ENCODE measurements at regions not wholly inside any gene's neighbourhood (a gene's known extent, or its start where the extent isn't known, plus 50 kb on each side); places are given as distances from the start of the nearest gene placed in this dataset.

- TF ChIP-seq AR (CRISPR knock-in tag; IDR thresholded peaks at IDR 0.05) (no peak), TP53 (CRISPR knock-in tag; IDR thresholded peaks at IDR 0.05) (no peak), ATF1 (CRISPR knock-in tag; IDR thresholded peaks at IDR 0.05) (no peak)
- TF ChIP-seq, protein P1, sequence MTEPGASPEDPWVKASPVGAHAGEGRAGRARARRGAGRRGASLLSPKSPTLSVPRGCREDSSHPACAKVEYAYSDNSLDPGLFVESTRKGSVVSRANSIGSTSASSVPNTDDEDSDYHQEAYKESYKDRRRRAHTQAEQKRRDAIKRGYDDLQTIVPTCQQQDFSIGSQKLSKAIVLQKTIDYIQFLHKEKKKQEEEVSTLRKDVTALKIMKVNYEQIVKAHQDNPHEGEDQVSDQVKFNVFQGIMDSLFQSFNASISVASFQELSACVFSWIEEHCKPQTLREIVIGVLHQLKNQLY (CRISPR knock-in tag; IDR thresholded peaks at IDR 0.05), result no peak
These were observed 415.7 kb downstream of the EPM2A start (continued) for GRCh38 chr6:145319605-145320004.

DNA sequence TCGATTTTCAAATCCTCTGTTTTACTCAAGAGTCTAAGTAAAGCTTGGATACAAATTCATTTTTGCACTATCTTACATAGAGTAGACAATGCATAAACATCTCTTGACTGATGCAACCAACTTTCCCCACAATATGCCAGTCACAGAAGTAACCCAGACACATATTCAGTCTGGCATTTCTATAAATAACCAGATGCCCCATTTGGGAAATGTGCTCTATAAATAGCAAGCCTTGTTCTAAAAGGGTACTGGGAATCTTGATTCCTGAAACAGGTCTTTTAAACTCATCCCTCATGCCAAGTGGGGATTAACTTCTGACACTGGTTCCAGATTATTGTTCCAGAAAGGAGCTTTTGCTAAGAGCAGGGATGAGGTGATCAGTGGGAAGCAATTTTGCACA, 411.7 kb downstream of the EPM2A start:
- no peak for ATAC-seq
- POLR2A ChIA-PET, result no interaction called here

DNA sequence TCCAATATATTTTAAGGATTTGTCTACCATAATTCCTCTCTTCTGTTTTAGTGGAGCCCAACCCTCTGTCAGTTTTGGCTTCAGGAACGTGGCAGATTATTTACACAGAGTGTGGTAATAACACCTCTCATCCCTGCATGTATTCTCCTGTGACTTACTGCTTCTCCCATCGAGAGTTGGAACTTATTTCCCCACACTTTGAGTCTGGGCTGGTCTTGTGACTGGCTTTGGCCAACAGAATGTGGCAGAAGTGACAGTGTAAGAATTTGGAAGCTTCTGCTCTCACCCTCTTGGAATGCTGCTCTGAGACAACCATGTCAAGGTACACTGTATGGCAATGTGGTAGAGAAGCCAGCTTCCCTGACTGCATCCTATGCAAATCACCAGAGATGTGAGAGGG, 407.7 kb downstream of the EPM2A start:
- Mint-ChIP-seq H3K9me3 (no peaks in the 10 kb centered on the region), H3K27me3 (ENCODE audit: low read depth) (no peaks in the 10 kb centered on the region), H3K36me3 (no peaks in the 10 kb centered on the region), H3K27ac (no peak overlapping the region), H3K4me3 (no peak overlapping the region), H3K4me1 (peaks cover 7% of the 10 kb centered on the region)
- CTCF ChIA-PET, result no interaction called here
- DNase-seq (ENCODE audit: low spot score), result no peak
- TF ChIP-seq OVOL2 (CRISPR knock-in tag; IDR thresholded peaks at IDR 0.05; ENCODE audit: borderline replicate concordance) (no peak), CREM (CRISPR knock-in tag; IDR thresholded peaks at IDR 0.05) (no peak), ZMAT4 (CRISPR knock-in tag; IDR thresholded peaks at IDR 0.05) (no peak), NR2C2 (CRISPR knock-in tag; IDR thresholded peaks at IDR 0.05) (no peak), ZBTB21 (CRISPR knock-in tag; IDR thresholded peaks at IDR 0.05; ENCODE audit: borderline replicate concordance) (no peak), ZNF138 (CRISPR knock-in tag; conservative IDR thresholded peaks at IDR 0.05) (no peak), ZNF219 (CRISPR knock-in tag; IDR thresholded peaks at IDR 0.05; ENCODE audit: borderline replicate concordance) (no peak), NFATC4 (CRISPR knock-in tag; IDR thresholded peaks at IDR 0.05) (no peak), ZNF232 (CRISPR knock-in tag; IDR thresholded peaks at IDR 0.05) (no peak), TCF7 (CRISPR knock-in tag; IDR thresholded peaks at IDR 0.05; ENCODE audit: low read depth) (no peak), NFE2L1 (CRISPR knock-in tag; IDR thresholded peaks at IDR 0.05) (no peak), MXD4 (CRISPR knock-in tag; IDR thresholded peaks at IDR 0.05; ENCODE audit: borderline replicate concordance) (no peak)
- TF ChIP-seq, protein P2, sequence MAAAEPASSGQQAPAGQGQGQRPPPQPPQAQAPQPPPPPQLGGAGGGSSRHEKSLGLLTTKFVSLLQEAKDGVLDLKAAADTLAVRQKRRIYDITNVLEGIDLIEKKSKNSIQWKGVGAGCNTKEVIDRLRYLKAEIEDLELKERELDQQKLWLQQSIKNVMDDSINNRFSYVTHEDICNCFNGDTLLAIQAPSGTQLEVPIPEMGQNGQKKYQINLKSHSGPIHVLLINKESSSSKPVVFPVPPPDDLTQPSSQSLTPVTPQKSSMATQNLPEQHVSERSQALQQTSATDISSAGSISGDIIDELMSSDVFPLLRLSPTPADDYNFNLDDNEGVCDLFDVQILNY (CRISPR knock-in tag; IDR thresholded peaks at IDR 0.05), result no peak
- TF ChIP-seq, protein P3, sequence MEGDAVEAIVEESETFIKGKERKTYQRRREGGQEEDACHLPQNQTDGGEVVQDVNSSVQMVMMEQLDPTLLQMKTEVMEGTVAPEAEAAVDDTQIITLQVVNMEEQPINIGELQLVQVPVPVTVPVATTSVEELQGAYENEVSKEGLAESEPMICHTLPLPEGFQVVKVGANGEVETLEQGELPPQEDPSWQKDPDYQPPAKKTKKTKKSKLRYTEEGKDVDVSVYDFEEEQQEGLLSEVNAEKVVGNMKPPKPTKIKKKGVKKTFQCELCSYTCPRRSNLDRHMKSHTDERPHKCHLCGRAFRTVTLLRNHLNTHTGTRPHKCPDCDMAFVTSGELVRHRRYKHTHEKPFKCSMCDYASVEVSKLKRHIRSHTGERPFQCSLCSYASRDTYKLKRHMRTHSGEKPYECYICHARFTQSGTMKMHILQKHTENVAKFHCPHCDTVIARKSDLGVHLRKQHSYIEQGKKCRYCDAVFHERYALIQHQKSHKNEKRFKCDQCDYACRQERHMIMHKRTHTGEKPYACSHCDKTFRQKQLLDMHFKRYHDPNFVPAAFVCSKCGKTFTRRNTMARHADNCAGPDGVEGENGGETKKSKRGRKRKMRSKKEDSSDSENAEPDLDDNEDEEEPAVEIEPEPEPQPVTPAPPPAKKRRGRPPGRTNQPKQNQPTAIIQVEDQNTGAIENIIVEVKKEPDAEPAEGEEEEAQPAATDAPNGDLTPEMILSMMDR (IDR thresholded peaks at IDR 0.05), result no peak
- peak; percentile 36; the same call in 1 of the 2 replicates for ATAC-seq
- POLR2A ChIA-PET, result no interaction called here

More for the DNA sequence above, 411.7 kb downstream of the EPM2A start:
- TF ChIP-seq EMX1 (CRISPR knock-in tag; IDR thresholded peaks at IDR 0.05) (no peak), ATF1 (CRISPR knock-in tag; IDR thresholded peaks at IDR 0.05) (no peak)
- no peak for DNase-seq (ENCODE audit: low spot score)
- Mint-ChIP-seq H3K36me3 (no peaks in the 10 kb centered on the region), H3K9me3 (no peaks in the 10 kb centered on the region), H3K4me1 (no peaks in the 10 kb centered on the region), H3K27ac (no peak overlapping the region), H3K27me3 (ENCODE audit: low read depth) (no peaks in the 10 kb centered on the region), H3K4me3 (no peak overlapping the region)
- CTCF ChIA-PET, result no interaction called here

All from WTC11 (cell line).